ENCODE measurements at regions not wholly inside any gene's neighbourhood (a gene's known extent, or its start where the extent isn't known, plus 50 kb on each side); places are given as distances from the start of the nearest gene placed in this dataset.

DNA sequence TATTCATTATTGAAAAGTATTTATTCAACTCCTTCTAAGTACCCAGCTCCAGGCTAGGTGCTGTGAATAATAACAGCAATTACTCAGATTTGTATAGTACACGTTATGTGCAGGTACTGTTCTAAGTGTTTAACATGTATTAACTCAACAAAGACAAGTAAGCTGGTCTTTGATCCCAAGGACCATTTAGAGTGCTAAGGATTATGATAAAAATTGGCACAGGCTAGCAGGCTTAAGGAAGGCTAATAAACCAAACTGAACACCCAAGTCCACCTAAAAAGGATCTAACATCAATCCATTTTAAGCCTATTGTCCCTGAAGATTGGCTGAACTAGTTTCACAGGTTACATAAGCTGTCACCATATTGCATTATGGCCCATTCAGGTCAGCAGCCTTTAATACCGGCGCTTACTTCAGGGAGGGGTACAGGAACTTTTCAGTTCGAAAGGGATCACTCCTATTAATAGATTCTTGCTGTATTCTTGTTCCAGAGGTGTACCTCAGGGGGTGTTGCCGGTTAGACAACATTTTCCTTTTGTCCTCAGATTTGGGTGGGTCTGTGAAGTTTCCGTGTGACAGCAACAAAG is 99.0 kb upstream of the GMDS start:
- TF ChIP-seq, protein P1, sequence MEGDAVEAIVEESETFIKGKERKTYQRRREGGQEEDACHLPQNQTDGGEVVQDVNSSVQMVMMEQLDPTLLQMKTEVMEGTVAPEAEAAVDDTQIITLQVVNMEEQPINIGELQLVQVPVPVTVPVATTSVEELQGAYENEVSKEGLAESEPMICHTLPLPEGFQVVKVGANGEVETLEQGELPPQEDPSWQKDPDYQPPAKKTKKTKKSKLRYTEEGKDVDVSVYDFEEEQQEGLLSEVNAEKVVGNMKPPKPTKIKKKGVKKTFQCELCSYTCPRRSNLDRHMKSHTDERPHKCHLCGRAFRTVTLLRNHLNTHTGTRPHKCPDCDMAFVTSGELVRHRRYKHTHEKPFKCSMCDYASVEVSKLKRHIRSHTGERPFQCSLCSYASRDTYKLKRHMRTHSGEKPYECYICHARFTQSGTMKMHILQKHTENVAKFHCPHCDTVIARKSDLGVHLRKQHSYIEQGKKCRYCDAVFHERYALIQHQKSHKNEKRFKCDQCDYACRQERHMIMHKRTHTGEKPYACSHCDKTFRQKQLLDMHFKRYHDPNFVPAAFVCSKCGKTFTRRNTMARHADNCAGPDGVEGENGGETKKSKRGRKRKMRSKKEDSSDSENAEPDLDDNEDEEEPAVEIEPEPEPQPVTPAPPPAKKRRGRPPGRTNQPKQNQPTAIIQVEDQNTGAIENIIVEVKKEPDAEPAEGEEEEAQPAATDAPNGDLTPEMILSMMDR (IDR thresholded peaks at IDR 0.05; ENCODE audit: low read depth, low read length), result no peak
- no peak for TF ChIP-seq POLR2A (IDR thresholded peaks at IDR 0.05; ENCODE audit: extremely low read depth, insufficient read length)
- no peak for TF ChIP-seq MYC (IDR thresholded peaks at IDR 0.05; ENCODE audit: low read depth, low read length)

All from NB4 (cell line).